Ovary (tissue), 7 donors: ENCODE measurements at regions not wholly inside any gene's neighbourhood (a gene's known extent, or its start where the extent isn't known, plus 50 kb on each side); places are given as distances from the start of the nearest gene placed in this dataset.

Experiments
- DNase-seq, 5 donors: peaks; one replicate each; pipeline ENCODE4 v3.0.0-alpha.2; 2019 to 2020
- H3K27ac ChIP-seq, 2 donors: fragments of 200-600 bp; one replicate each; pipeline versions ENCODE4 v1.5.1 to v1.8.0; 2019 to 2022
- H3K27me3 ChIP-seq: fragments of 200-600 bp; one replicate; pipeline ENCODE4 v1.8.0; 2022
- H3K36me3 ChIP-seq: fragments of 200-600 bp; sonication (generic); one replicate; pipeline ENCODE4 v1.5.1; 2019
- H3K4me1 ChIP-seq: one replicate; pipeline ENCODE4 v1.8.1; 2013; ENCODE audit warnings: mild to moderate bottlenecking, moderate library complexity; ENCODE audit not compliant: insufficient read depth
- H3K4me3 ChIP-seq: fragments of 200-600 bp; sonication (generic); one replicate; pipeline ENCODE4 v1.5.1; 2017
- H3K9me3 ChIP-seq, 2 donors: fragments of 200-600 bp in 1 of 2; sonication (generic) in 1 of 2; one replicate each; pipeline versions ENCODE4 v1.5.1 to v1.8.1; 2013 to 2019; ENCODE audit warnings: mild to moderate bottlenecking in 1 of 2, moderate library complexity in 1 of 2
- EP300 ChIP-seq: sonication (generic); formaldehyde crosslinking; IDR thresholded peaks from one replicate; pipeline ENCODE4 v1.6.1; 2017; ENCODE audit warnings: antibody characterized with exemption
- POLR2A ChIP-seq: fragments of 450-650 bp; IDR thresholded peaks from one replicate; pipeline ENCODE4 v1.6.1; 2017; ENCODE audit warnings: antibody characterized with exemption, mild to moderate bottlenecking, moderate library complexity
- WGBS, 3 donors: extraction: QIAGEN DNeasy Blood & Tissue Kit in 1 of 3; methylation state at CpG; one replicate each; pipeline versions ENCODE4 v1.1.5 to v1.1.7; 2013 to 2017; 5-methylcytosine and 5-hydroxymethylcytosine counted together
- intact Hi-C, 4 donors: fragments of 100-400 bp; cut with DNase I; formaldehyde crosslinking; loops; one replicate each; pipeline versions ENCODE4 v1.11.0 to v1.15.1; 2022 to 2023
- TF ChIP-seq, protein P1 (sequence below), 3 donors: fragments of 450-650 bp in 2 of 3; fragments of 200-600 bp in 1 of 3; IDR thresholded peaks; one replicate each; pipeline versions ENCODE4 v1.5.1 to v1.8.0; 2016 to 2022; ENCODE audit warnings: antibody characterized with exemption in 3 of 3, mild to moderate bottlenecking in 1 of 3
- donor health status: DM: no; HTN: no; CAD: no; lungs with moderate emphysema.
- donor health status: DM: no; HTN: no; CAD: no.
- donor health status: Bipolar disorder and iron deficiency.
- donor health status: DM: no; HTN: no; CAD: no.
- donor health status: DM: yes; HTN: yes; CAD: no.

DNA sequence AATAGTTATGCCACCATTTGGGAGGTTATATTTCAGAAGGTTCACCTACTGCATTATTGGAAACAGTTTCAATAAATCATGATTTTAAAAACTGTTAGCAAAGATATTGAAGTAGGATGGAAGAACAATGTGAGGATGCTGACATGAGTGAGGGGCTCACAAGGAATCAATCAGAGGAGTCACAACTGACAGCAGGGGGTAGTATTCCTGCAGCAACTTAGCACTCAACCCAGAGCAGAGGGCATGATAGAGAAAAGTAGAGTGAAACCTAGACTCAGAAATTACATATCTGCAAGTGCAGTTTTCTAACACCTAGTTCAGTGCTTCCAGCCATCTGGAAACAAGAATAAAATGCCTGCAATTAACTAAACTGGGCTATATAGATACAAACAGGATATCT lies 772.5 kb upstream of the USP15 start:
- Histone ChIP-seq H3K27ac (no peak overlapping the region), H3K4me1 (no peaks in the 10 kb centered on the region)
- TF ChIP-seq POLR2A (no peak), EP300 (no peak)
- TF ChIP-seq, protein P1, sequence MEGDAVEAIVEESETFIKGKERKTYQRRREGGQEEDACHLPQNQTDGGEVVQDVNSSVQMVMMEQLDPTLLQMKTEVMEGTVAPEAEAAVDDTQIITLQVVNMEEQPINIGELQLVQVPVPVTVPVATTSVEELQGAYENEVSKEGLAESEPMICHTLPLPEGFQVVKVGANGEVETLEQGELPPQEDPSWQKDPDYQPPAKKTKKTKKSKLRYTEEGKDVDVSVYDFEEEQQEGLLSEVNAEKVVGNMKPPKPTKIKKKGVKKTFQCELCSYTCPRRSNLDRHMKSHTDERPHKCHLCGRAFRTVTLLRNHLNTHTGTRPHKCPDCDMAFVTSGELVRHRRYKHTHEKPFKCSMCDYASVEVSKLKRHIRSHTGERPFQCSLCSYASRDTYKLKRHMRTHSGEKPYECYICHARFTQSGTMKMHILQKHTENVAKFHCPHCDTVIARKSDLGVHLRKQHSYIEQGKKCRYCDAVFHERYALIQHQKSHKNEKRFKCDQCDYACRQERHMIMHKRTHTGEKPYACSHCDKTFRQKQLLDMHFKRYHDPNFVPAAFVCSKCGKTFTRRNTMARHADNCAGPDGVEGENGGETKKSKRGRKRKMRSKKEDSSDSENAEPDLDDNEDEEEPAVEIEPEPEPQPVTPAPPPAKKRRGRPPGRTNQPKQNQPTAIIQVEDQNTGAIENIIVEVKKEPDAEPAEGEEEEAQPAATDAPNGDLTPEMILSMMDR (IDR thresholded peaks at IDR 0.05) = no peak

DNA sequence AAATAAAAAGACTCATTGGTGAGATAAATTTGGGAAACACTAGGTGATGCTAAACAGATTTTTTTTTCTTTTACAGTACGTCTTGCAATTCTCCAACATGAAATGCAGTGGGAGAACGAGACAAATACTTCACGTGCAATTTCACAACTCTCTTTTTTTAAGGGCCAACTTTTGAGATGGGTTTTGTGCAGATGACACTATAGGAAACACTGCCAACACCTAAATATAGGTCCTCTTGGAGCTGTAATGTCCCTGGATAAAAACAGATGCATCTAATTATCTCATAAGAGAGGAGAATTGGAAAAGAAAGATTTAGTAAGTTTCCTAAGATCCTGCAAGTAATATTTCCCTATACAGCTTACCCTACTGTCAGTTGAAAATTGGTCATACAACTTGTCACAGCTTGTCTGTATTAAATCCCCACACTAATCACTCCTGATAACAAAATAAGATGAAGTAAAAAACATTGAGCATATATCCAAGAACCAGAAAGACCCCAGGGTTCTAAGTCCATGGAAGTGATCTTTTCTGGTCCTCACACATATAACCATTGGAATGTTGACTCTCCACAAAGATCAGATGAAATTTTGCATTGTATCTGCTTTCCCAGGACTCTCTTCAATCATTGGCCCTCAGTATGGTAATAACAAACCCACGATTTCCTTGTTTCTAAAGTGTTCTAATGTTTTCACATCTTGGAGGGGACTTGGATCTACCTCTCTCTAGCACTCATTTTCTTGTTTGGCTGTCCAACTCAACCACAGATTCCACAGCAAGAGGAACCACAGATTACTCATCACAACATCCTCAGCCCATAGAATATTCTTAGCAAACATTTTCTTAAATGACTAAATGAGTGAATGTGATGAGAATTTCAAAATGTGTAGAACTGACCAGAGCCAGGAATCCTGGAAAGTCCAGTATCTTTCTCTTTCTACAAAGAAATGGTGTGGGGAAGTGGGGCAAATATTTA lies 769.4 kb upstream of the USP15 start:
- no peak for TF ChIP-seq EP300
- TF ChIP-seq, protein P1 (IDR thresholded peaks at IDR 0.05) = no peak
- no peak for TF ChIP-seq POLR2A
- intact Hi-C loops = no loop called here
- Histone ChIP-seq H3K36me3 (no peaks in the 10 kb centered on the region), H3K27ac (no peak overlapping the region), H3K4me3 (no peak overlapping the region), H3K27me3 (no peaks in the 10 kb centered on the region), H3K9me3 (no peaks in the 10 kb centered on the region), H3K4me1 (no peaks in the 10 kb centered on the region)
- no peak for DNase-seq
- WGBS, 3 donors = 20 to 25% (median 23%) methylated on average over 4 of the region's 4 CpGs

More for the DNA sequence above, 772.5 kb upstream of the USP15 start:
- Histone ChIP-seq H3K27me3 (no peaks in the 10 kb centered on the region), H3K36me3 (no peaks in the 10 kb centered on the region), H3K4me3 (no peak overlapping the region), H3K9me3 (no peaks in the 10 kb centered on the region)
- DNase-seq = no peak
- intact Hi-C loops = no loop called here

DNA sequence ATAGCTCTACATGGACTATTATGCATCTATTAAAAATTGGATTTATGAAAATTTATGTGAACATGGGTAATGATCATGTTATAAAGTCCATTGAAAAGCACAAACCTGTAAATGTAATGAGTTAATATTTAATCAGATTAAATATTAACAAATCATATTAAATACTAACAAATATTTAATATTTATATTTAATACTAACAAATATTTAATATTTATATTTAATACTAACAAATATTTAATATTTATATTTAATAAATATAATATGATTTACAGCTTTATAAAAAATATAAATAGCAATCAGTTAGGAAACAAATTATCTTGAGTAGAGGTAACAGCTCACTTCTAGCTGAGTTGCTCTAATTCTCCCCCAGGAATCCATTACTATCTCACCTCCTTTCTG lies 758.0 kb upstream of the USP15 start:
- no peaks in the 10 kb centered on the region for H3K36me3 ChIP-seq
- no peak overlapping the region for H3K4me3 ChIP-seq
- H3K4me1 ChIP-seq = no peaks in the 10 kb centered on the region
- no peaks in the 10 kb centered on the region for H3K9me3 ChIP-seq
- no peak for DNase-seq
- H3K27me3 ChIP-seq = no peaks in the 10 kb centered on the region
- intact Hi-C loops = no loop called here
- no peak overlapping the region for H3K27ac ChIP-seq
- no peak for TF ChIP-seq POLR2A
- TF ChIP-seq, protein P1 (IDR thresholded peaks at IDR 0.05) = no peak
- no peak for TF ChIP-seq EP300

DNA sequence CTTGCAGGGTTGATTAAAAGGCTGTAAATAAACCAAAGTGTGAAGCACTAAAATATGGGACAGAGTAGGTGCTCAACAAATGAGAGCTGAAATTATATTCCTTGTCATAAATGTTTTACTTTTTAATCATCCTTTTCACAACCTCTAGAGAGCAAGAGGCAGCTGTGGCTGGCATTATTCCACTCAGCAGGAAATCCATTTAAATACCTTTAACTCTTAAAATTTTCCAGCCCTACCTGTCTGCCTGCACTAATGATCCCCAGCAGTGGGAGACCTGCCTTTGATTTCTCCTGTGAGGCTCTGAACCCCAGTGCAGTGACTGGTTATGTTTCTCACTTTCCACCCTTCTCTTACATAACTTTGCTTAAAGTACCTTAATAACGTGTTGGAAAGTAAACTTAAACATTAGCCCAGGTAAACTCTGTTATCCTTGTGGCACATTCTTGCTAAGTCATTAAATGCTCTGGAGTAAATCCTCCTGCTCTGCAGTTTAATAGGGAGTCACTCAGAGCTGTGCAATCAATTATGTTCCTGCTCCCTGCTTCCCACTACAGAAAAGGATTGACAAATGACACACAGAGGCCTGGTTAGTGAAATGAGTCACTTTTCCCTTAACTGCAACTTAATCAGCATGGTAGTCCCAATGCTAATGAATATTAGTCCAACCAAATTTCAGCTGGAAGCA lies 755.7 kb upstream of the USP15 start:
- Histone ChIP-seq H3K27me3 (no peaks in the 10 kb centered on the region), H3K27ac (no peak overlapping the region), H3K36me3 (no peaks in the 10 kb centered on the region), H3K4me1 (no peaks in the 10 kb centered on the region), H3K4me3 (no peak overlapping the region), H3K9me3 (no peaks in the 10 kb centered on the region)
- TF ChIP-seq POLR2A = no peak
- TF ChIP-seq, protein P1 (IDR thresholded peaks at IDR 0.05) = no peak
- no peak for TF ChIP-seq EP300
- DNase-seq = no peak
- 34 to 50% (median 41%) methylated on average over 1 of the region's 1 CpG for WGBS, 3 donors
- intact Hi-C loops = no loop called here
